CD4-positive, alpha-beta T cell treated with Interleukin-4 for 4 hours (primary cell): ENCODE measurements at regions not wholly inside any gene's neighbourhood (a gene's known extent, or its start where the extent isn't known, plus 50 kb on each side); places are given as distances from the start of the nearest gene placed in this dataset.
"Not testable (repeated sequence)": the region's sequence is repeated elsewhere in the genome, so short reads cannot be mapped to it uniquely, and the experiment has no call there.

ENCODE experiments used
- DNase-seq: peaks from one replicate; pipeline ENCODE4 v3.0.0-alpha.2; 2020

DNA sequence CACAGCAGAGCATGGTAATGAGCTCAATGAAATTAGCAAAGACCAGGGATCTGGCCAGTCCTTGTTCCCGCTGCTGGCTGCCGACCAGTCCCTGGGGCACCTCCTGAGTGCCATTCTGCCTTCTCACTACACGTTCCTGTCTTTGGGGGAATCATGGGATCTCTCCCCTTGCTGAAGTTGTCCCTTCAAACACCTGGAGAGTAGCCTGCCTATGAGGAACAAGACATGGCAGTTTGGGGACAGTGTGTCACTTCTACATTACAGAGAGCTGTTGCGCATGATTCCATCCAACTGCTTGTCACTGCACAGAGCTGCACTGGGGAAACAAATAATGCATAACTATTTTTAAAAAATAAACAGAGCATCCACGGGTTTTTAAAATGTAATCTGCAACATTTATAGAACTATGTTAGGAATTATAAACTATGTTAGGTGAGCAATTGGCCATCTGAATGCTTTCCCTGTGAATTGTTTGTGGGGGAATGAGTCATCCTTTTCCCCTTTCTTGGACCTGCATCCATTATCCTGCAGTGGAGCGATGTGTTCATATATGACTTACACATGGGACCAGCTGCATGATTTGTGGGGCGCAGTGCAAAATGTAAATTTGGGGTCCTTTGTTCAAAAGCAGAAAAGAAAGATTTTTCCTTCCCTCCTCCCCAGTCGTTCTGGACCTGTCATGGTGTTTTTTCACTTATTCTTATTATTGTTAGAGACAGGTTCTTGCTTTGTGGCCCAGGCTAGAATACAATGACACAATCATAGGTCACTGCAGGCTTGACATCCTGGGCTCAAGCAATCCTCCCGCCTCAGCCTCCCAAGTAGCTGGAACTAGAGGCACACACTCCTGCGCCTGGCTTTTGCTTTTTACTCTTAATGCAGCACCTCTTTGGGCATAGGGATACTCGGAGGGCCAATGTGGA, 115.0 kb upstream of the TBL1X start:
- no peak for DNase-seq

DNA sequence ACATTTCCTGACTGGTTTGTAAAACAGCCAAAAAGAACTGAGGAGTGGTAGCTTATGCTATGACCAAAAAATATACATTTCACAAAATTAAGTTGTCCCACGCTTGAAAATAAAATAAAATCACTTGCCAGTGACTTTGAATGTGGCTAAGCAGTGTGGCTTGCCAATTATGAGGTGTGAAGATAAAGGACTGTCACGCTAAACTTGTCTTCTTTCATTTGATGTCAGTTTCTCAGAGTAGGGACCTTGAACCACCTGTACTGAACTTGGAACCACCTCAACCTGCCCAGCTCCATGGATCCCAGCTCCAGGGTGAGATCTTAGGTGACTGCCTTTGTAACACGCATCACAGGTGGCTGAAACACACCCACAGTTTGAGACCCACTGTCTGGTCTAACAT, 113.7 kb upstream of the TBL1X start:
- peak; percentile 19 for DNase-seq

DNA sequence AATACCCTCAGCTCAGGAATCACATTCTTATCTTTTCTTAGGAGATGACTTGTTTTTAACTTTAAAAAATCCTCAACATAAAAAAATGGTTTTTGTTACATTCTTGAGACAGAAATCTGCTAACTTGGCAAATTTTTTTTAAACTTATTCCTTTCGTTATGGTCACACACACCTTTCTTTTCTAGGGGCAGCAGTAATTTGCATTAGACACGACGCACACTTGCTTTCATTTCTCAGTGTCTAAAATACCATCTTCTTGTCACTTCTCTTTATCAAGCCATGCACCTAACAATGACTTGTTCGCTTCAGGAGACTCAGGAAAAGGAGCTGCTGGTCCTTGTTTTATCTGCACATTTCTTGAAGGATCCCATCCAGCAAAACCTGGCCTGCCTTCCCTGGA, 112.6 kb upstream of the TBL1X start:
- no peak for DNase-seq

GRCh38 chrX:9352694-9353411, 112.0 kb upstream of the TBL1X start:
- peak; percentile 55 for DNase-seq

DNA sequence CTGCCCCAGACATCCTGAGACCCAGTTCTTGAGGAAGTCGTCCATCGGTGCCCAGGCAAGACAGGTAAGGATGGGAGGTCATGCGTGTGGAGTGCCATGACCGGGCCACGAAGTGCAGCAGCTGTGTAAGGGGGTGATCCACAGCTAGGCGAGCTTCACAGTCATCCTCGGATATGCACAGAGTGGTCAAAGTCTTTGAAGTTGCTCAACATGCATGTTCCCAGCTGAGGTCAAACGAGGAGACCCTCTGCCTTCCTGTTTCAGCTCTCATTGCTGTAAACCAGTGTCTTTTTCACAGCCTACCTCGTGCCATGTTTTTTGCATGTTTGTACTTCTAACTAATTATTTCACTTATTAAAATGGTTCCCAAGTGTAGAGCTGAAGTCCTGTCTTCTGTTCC, 109.9 kb upstream of the TBL1X start:
- DNase-seq, result no peak

DNA sequence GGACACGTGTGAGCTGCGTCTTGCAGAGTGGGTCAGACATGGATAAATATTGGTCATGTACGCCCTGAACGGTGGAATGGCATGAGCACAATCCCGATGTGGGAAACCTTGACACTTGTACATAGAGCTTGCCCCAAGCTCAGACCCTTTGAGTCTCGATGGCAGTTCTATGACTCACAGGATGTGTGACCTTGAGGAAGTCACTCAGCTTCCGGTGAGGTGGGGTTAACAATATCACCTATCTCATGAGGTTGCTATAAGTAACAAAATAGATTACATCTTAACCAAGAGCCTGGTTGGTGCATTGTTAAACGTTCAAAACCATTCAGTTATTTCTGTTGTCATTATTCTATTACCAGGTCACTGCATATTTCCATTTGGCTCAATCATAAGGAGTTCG, 109.1 kb upstream of the TBL1X start:
- DNase-seq, result peak; percentile 60

- DNase-seq, result no peak
Measured at GRCh38 chrX:9356846-9357245, 108.0 kb upstream of the TBL1X start.

- no peak for DNase-seq
Measured at GRCh38 chrX:9357518-9358114, 107.2 kb upstream of the TBL1X start.

DNA sequence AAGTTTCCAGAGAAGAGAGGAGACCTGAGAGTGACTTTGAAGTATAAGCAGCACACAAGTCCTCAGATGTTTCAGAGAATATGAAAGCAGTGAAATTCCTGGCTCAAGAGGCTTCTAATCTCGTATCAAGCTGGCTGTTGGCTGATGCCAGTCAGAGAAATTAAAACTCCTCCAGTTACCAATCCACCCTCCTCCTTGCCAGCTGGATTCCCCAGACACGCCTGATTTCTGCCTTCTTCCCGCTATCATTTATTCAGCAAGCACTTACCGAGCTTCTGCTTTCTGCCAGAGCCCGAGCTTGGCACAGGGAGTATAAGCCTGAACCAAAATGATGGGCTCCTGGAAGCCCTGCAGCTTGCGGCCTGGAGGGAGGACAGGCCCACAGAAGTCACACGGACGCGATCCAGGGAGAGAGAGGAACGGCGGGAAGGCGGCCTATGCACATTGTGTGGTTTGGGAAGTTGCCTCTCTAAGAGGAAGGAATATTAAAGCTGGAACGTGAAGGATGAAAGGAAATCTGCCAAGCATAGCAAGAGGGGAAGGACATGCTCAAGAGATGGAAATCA, 102.4 kb upstream of the TBL1X start:
- DNase-seq, result no peak

GRCh38 chrX:9367421-9367820, 97.4 kb upstream of the TBL1X start:
- no peak for DNase-seq

- DNase-seq, result no peak
Measured at GRCh38 chrX:9368262-9368661, 96.6 kb upstream of the TBL1X start.

- DNase-seq, result no peak
Measured at GRCh38 chrX:9369802-9370291, 95.0 kb upstream of the TBL1X start.

GRCh38 chrX:9370893-9371292, 94.0 kb upstream of the TBL1X start:
- no peak for DNase-seq

DNA sequence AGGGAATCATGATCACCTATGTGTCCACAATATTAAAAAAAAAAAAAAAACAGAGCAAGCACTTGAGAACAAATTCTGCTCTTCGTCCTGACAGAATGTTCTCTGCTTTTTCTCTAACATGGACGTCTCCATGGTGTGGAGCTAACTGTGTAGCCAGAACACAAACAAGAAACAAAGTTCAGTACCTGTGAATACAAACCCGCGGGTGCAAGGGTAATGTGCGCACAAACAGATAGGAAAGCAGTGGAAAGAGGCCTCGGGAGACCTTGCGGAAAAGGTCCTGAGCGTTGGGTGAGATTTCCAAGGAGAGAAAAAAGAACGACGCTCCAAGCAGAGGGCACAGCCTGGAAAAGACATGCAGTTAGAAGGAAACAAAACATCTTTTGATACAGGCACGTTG, 92.0 kb upstream of the TBL1X start:
- no peak for DNase-seq

- DNase-seq, result no peak
Measured at GRCh38 chrX:9373789-9374188, 91.1 kb upstream of the TBL1X start.

- no peak for DNase-seq
Measured at GRCh38 chrX:9374555-9374954, 90.3 kb upstream of the TBL1X start.

DNA sequence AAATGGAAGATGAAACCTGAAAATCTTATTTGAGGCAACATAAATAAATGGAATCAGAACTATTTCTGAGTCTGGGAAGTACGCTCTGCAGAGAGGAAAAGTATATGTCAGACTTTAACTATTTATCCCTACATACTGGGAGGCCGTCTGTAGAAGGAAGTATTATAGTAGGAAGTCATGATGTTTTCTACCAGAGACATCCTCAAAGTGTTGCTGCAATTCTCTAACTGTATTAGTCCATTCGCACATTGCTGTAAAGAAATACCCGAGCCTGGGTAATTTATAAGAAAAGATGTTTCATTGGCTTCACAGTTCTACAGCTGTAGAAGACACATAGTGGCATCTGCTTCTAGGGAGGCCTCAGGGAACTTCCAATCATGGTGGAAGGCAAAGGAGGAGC, 88.7 kb upstream of the TBL1X start:
- DNase-seq, result no peak

DNA sequence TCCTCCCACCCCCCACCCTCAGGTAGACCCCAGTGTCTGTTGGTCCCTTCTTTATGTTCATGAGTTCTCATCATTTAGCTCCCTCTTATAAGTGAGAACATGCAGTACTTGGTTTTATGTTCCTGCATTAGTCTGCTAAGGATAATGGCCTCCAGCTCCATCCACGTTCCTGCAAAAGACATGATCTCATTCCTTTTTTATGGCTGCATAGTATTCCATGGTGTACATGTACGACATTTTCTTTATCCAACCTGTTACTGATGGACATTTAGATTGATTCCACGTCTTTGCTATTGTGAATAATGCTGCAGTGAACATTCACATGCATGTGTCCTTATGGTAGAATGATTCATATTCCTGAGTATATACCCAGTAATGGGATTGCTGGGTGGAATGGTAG, 87.6 kb upstream of the TBL1X start:
- not testable (repeated sequence) for DNase-seq

- DNase-seq, result no peak
Measured at GRCh38 chrX:9378980-9379696, 85.7 kb upstream of the TBL1X start.

GRCh38 chrX:9379697-9380551, 84.9 kb upstream of the TBL1X start:
- no peak for DNase-seq

GRCh38 chrX:9383655-9384054, 81.2 kb upstream of the TBL1X start:
- DNase-seq, result no peak

DNA sequence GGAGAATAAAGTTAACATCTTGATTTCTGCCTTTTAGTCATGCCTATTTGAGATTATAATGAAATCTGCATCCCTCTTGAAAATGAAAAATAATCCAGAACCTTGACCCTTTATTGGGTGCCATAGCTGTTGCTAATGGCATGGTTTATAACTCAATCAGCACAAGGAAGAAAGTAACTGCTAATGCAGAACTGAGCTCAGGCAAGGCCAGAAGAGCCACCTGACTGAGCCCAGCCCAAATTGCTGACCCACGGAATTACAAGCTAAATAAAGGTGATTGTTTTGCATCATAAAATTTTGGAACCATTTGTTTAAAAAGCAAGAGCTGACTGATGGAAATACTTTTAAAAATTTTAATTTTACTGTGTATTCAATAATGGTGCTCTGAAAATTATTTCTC, 76.4 kb upstream of the TBL1X start:
- no peak for DNase-seq
